MM.1S (cell line): ENCODE measurements at regions not wholly inside any gene's neighbourhood (a gene's known extent, or its start where the extent isn't known, plus 50 kb on each side); places are given as distances from the start of the nearest gene placed in this dataset.

ENCODE experiments used
- DNase-seq: peaks from one replicate; pipeline ENCODE4 v3.0.0-alpha.2; 2015
- H2AFZ ChIP-seq: fragments of 300-600 bp; sonication (generic); 2 replicates; pipeline ENCODE4 v1.6.0; 2016; ENCODE audit warnings: antibody characterized with exemption, low read length
- H3F3A ChIP-seq: fragments of 300-600 bp; sonication (generic); 2 replicates; pipeline ENCODE4 v1.6.1; 2016; ENCODE audit warnings: mild to moderate bottlenecking, antibody characterized with exemption, low read length, moderate library complexity, mixed read lengths; ENCODE audit not compliant: insufficient read depth
- H3K27ac ChIP-seq: fragments of 300-600 bp; sonication (generic); 2 replicates; pipeline ENCODE4 v1.5.1; 2016; ENCODE audit warnings: mild to moderate bottlenecking, low read length
- H3K27me3 ChIP-seq: fragments of 300-600 bp; sonication (generic); replicated peaks from 2 replicates; pipeline ENCODE4 v1.6.0; 2016; ENCODE audit warnings: low read length; ENCODE audit not compliant: insufficient read depth
- H3K36me3 ChIP-seq: fragments of 300-600 bp; sonication (generic); replicated peaks from 2 replicates; pipeline ENCODE4 v1.6.1; 2016; ENCODE audit warnings: mild to moderate bottlenecking, low read length, mixed read lengths; ENCODE audit not compliant: insufficient read depth
- H3K4me1 ChIP-seq: fragments of 300-600 bp; sonication (generic); 2 replicates; pipeline ENCODE4 v1.6.1; 2016; ENCODE audit warnings: low read length, mixed read lengths
- H3K4me2 ChIP-seq: fragments of 300-600 bp; sonication (generic); 2 replicates; pipeline ENCODE4 v1.6.0; 2016; ENCODE audit warnings: low read depth, low read length
- H3K4me3 ChIP-seq: fragments of 300-600 bp; sonication (generic); 2 replicates; pipeline ENCODE4 v1.5.1; 2016; ENCODE audit warnings: low read length, mixed read lengths
- H3K79me2 ChIP-seq: fragments of 300-600 bp; sonication (generic); 2 replicates; pipeline ENCODE4 v1.6.1; 2016; ENCODE audit warnings: mixed run types, low read length, mixed read lengths
- H3K9ac ChIP-seq: fragments of 300-600 bp; sonication (generic); 2 replicates; pipeline ENCODE4 v1.6.1; 2016; ENCODE audit warnings: low read length, mixed read lengths
- H3K9me2 ChIP-seq: fragments of 300-600 bp; sonication (generic); replicated peaks from 2 replicates; pipeline ENCODE4 v1.6.1; 2016; ENCODE audit warnings: mild to moderate bottlenecking, low read length, mixed read lengths; ENCODE audit not compliant: insufficient read depth
- H3K9me3 ChIP-seq: fragments of 300-600 bp; sonication (generic); replicated peaks from 2 replicates; pipeline ENCODE4 v1.6.1; 2016; ENCODE audit warnings: mild to moderate bottlenecking, low read length, mixed read lengths; ENCODE audit not compliant: insufficient read depth
- H4K20me1 ChIP-seq: fragments of 300-600 bp; sonication (generic); 2 replicates; pipeline ENCODE4 v1.6.1; 2016; ENCODE audit warnings: mild to moderate bottlenecking, low read length, moderate library complexity, mixed read lengths; ENCODE audit not compliant: insufficient read depth
- CTCF ChIP-seq: fragments of 300-600 bp; sonication (generic); IDR thresholded peaks from 2 replicates; pipeline ENCODE4 v1.5.1; 2016; ENCODE audit warnings: antibody characterized with exemption, low read length, mixed read lengths
- EZH2 ChIP-seq: fragments of 300-600 bp; sonication (generic); optimal IDR thresholded peaks from 2 replicates; pipeline ENCODE3; 2017; ENCODE audit warnings: low read depth, mild to moderate bottlenecking, antibody characterized with exemption, low read length, mixed read lengths
- EZH2phosphoT487 ChIP-seq: fragments of 300-600 bp; sonication (generic); IDR thresholded peaks from 2 replicates; pipeline ENCODE4 v1.6.1; 2018; ENCODE audit warnings: antibody characterized with exemption, low read length

GRCh38 chr11:98793276-98793675 is 227.5 kb upstream of the CNTN5 start:
- Histone ChIP-seq H3K79me2 (no peaks in the 10 kb centered on the region), H3K9ac (no peak overlapping the region), H3K27me3 (no peaks in the 10 kb centered on the region), H3K4me2 (no peak overlapping the region), H3F3A (no peaks in the 10 kb centered on the region), H3K9me2 (no peaks in the 10 kb centered on the region), H3K9me3 (no peaks in the 10 kb centered on the region), H2AFZ (no peak overlapping the region), H3K36me3 (no peaks in the 10 kb centered on the region), H3K4me1 (no peaks in the 10 kb centered on the region), H4K20me1 (no peaks in the 10 kb centered on the region), H3K27ac (no peak overlapping the region), H3K4me3 (no peak overlapping the region)
- TF ChIP-seq CTCF = no peak
- TF ChIP-seq EZH2 = no peak
- no peak for TF ChIP-seq EZH2phosphoT487
- no peak for DNase-seq

GRCh38 chr11:98798333-98798732 is 222.4 kb upstream of the CNTN5 start:
- Histone ChIP-seq H4K20me1 (no peaks in the 10 kb centered on the region), H3K4me3 (no peak overlapping the region), H3K9me3 (no peaks in the 10 kb centered on the region), H3K9me2 (no peaks in the 10 kb centered on the region), H2AFZ (no peak overlapping the region), H3K4me1 (no peaks in the 10 kb centered on the region), H3K27me3 (no peaks in the 10 kb centered on the region), H3K4me2 (no peak overlapping the region), H3K9ac (no peak overlapping the region), H3K79me2 (no peaks in the 10 kb centered on the region), H3F3A (no peaks in the 10 kb centered on the region), H3K36me3 (no peaks in the 10 kb centered on the region), H3K27ac (no peak overlapping the region)
- TF ChIP-seq CTCF = no peak
- no peak for TF ChIP-seq EZH2phosphoT487
- no peak for TF ChIP-seq EZH2
- DNase-seq = no peak

- no peak for TF ChIP-seq CTCF
- no peak for TF ChIP-seq EZH2phosphoT487
- no peak for TF ChIP-seq EZH2
- no peak for DNase-seq
Measured at GRCh38 chr11:98800696-98801095, 220.1 kb upstream of the CNTN5 start.

More at GRCh38 chr11:98800696-98801095, 220.1 kb upstream of the CNTN5 start:
- H2AFZ ChIP-seq = no peak overlapping the region
- no peaks in the 10 kb centered on the region for H3K79me2 ChIP-seq
- no peak overlapping the region for H3K4me2 ChIP-seq
- no peaks in the 10 kb centered on the region for H3K27me3 ChIP-seq
- no peaks in the 10 kb centered on the region for H3K9me3 ChIP-seq
- H4K20me1 ChIP-seq = no peaks in the 10 kb centered on the region
- H3K9ac ChIP-seq = no peak overlapping the region
- no peaks in the 10 kb centered on the region for H3K9me2 ChIP-seq
- no peak overlapping the region for H3K4me3 ChIP-seq
- H3K4me1 ChIP-seq = no peaks in the 10 kb centered on the region
- no peak overlapping the region for H3K27ac ChIP-seq
- H3K36me3 ChIP-seq = no peaks in the 10 kb centered on the region
- no peaks in the 10 kb centered on the region for H3F3A ChIP-seq
